ENCODE measurements at regions not wholly inside any gene's neighbourhood (a gene's known extent, or its start where the extent isn't known, plus 50 kb on each side); places are given as distances from the start of the nearest gene placed in this dataset.

DNA sequence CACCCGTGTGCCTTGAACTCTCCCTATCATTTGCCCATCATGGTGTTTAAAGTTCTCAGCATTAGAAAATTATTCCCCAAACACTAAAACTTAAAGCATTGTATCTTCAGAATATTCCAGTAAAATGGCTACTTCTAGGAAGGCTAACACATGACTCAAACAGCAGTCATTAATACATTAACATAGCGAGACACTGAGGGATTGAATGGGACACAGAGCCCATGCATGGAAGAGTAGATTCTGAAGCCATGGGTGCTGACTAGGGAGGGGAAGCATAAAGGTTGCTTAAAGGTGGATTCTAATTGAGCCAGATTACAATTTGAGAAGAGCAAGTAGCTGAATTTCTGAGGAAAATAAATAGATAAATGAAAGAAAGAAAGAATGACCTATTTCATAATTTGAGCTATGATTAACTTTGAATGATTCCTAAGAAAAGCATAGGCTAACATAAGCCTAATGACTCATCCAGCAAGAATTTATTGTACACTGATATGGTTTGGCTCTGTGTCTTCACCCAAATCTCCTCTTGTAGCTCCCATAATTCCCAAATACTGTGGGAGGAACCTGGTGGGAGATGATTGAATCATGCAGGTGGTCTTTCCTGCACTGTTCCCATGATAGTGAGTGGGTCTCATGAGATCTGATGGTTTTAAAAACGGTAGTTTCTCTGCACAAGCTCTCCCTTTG, 79.8 kb upstream of the PIK3C3 start:
- no peak for TF ChIP-seq POLR2A (IDR thresholded peaks at IDR 0.05)
- TF ChIP-seq, protein P1, sequence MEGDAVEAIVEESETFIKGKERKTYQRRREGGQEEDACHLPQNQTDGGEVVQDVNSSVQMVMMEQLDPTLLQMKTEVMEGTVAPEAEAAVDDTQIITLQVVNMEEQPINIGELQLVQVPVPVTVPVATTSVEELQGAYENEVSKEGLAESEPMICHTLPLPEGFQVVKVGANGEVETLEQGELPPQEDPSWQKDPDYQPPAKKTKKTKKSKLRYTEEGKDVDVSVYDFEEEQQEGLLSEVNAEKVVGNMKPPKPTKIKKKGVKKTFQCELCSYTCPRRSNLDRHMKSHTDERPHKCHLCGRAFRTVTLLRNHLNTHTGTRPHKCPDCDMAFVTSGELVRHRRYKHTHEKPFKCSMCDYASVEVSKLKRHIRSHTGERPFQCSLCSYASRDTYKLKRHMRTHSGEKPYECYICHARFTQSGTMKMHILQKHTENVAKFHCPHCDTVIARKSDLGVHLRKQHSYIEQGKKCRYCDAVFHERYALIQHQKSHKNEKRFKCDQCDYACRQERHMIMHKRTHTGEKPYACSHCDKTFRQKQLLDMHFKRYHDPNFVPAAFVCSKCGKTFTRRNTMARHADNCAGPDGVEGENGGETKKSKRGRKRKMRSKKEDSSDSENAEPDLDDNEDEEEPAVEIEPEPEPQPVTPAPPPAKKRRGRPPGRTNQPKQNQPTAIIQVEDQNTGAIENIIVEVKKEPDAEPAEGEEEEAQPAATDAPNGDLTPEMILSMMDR (IDR thresholded peaks at IDR 0.05) = no peak
